ENCODE measurements at regions not wholly inside any gene's neighbourhood (a gene's known extent, or its start where the extent isn't known, plus 50 kb on each side); places are given as distances from the start of the nearest gene placed in this dataset.

DNA sequence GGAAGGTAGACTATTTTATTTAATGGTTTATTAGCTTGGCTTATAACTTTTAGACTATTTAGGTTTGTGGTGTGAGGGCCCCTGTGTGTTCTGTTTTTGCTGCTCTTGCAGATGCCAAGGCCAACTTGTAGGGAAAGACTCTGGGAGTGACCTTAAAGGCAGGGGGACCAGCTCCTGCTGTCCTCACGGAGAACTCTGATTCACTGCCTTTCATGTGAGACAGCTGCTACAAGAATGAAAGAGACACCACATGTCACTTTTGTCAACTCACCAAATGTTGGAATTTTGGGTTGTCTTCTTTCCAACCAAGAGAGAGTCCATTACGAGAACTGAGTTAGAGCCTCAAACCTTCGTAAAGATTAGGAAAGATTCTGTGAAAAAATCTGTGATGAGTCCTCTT is 258.3 kb upstream of the ADAMTSL1 start:
- TF ChIP-seq, protein P1, sequence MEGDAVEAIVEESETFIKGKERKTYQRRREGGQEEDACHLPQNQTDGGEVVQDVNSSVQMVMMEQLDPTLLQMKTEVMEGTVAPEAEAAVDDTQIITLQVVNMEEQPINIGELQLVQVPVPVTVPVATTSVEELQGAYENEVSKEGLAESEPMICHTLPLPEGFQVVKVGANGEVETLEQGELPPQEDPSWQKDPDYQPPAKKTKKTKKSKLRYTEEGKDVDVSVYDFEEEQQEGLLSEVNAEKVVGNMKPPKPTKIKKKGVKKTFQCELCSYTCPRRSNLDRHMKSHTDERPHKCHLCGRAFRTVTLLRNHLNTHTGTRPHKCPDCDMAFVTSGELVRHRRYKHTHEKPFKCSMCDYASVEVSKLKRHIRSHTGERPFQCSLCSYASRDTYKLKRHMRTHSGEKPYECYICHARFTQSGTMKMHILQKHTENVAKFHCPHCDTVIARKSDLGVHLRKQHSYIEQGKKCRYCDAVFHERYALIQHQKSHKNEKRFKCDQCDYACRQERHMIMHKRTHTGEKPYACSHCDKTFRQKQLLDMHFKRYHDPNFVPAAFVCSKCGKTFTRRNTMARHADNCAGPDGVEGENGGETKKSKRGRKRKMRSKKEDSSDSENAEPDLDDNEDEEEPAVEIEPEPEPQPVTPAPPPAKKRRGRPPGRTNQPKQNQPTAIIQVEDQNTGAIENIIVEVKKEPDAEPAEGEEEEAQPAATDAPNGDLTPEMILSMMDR (conservative IDR thresholded peaks at IDR 0.05; ENCODE audit: low read depth, low read length), result no peak
- no peak overlapping the region for H3K4me3 ChIP-seq (ENCODE audit: low read length)
- no peak for DNase-seq (ENCODE audit: low read depth)

DNA sequence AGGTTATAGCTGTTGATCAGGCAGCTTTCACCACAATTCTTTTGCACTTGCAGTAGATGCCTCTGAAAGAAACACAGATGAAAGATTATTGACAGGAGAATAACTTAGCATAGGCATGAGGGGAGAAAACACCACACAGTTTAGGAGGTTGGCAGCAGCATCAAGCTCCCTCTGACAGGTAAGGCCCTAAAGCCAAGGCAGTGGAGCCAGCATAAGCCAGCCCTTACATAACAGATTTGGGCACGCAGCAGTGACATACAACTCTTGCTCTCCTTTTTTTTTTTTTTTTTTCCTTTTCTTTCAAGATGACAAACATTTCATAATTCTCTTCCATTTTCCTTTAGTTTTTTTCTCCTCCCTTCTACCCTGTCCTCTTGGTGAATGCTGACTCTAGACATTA is 257.6 kb upstream of the ADAMTSL1 start:
- TF ChIP-seq, protein P1 (conservative IDR thresholded peaks at IDR 0.05; ENCODE audit: low read depth, low read length), result no peak
- DNase-seq (ENCODE audit: low read depth), result no peak
- no peak overlapping the region for H3K4me3 ChIP-seq (ENCODE audit: low read length)

DNA sequence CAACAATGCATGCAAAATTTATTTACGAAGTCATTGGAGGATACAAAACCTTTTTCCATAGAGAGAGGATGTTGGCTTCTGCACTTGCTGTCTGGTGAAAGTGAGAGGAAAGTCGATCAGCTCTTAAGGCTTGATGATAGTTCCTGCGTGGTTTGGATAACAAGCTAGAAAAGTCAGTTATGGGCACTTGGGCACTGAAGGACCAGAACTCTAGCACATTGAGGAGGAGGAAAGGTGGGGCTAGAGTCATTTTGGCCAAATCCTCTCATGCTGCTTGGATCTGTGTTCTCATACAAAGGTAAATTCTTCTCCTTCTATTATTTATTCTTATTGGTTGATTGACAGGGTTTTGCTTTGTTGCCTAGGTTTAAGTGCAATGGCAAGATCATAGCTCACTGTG is 245.9 kb upstream of the ADAMTSL1 start:
- TF ChIP-seq, protein P1 (conservative IDR thresholded peaks at IDR 0.05; ENCODE audit: low read depth, low read length), result no peak
- no peak for DNase-seq (ENCODE audit: low read depth)

GRCh38 chr9:18229992-18230676 is 243.8 kb upstream of the ADAMTSL1 start:
- no peak for DNase-seq (ENCODE audit: low read depth)
- TF ChIP-seq, protein P1 (conservative IDR thresholded peaks at IDR 0.05; ENCODE audit: low read depth, low read length), result peak; percentile 28
- H3K4me3 ChIP-seq (ENCODE audit: low read length), result no peak overlapping the region

More for the DNA sequence above, 245.9 kb upstream of the ADAMTSL1 start:
- H3K4me3 ChIP-seq (ENCODE audit: low read length), result no peak overlapping the region

GRCh38 chr9:18233311-18233710 is 240.6 kb upstream of the ADAMTSL1 start:
- no peak overlapping the region for H3K4me3 ChIP-seq (ENCODE audit: low read length)
- TF ChIP-seq, protein P1 (conservative IDR thresholded peaks at IDR 0.05; ENCODE audit: low read depth, low read length), result no peak
- no peak for DNase-seq (ENCODE audit: low read depth)

DNA sequence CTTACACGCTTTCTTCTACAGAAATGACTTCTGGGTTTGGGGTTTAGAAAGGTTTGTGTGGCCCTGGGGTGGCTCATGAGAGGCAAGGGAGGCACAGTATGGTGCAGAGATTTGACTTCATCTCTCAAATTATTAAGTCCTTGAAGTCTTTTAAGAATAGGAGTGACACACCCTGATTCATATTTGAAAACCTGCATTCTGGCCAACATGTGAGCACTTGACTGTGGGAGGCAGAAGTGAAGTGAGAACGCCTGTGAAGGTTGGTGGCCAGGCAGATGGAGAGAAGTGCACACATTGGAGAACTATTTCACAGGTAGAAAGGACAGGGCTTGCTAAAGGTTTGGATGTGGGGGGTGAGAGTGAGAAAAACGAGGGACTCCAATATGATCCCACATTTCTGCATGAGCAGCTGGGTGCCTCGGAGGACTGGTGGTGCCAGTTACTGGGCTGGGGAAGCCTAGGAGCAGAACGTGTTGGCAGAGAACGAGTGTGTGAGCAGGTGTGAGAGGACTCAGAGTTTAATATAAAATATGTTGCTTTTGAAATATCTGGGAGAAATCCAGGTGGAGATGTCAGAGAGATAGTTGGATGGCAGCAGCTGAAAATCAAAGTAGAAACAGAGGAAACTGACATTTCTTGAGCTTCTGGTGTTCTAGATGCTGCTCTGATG is 240.0 kb upstream of the ADAMTSL1 start:
- TF ChIP-seq, protein P1 (conservative IDR thresholded peaks at IDR 0.05; ENCODE audit: low read depth, low read length), result no peak
- no peak for DNase-seq (ENCODE audit: low read depth)

More for the DNA sequence above, 240.0 kb upstream of the ADAMTSL1 start:
- H3K4me3 ChIP-seq (ENCODE audit: low read length), result no peak overlapping the region

All from retinal pigment epithelial cell (primary cell).